GM18498 (cell line): ENCODE measurements at regions not wholly inside any gene's neighbourhood (a gene's known extent, or its start where the extent isn't known, plus 50 kb on each side); places are given as distances from the start of the nearest gene placed in this dataset.

ENCODE experiments used
- ATAC-seq: cut with Tn5 transposase; IDR thresholded peaks from one replicate; pipeline ENCODE4 v1.9.1; 2021; ENCODE audit warnings: mild to moderate bottlenecking, moderate library complexity; ENCODE audit not compliant: unreplicated experiment

GRCh38 chr12:46437469-46437868, 64.9 kb upstream of the SLC38A2 start:
- no peak for ATAC-seq

GRCh38 chr12:46436747-46437146, 64.2 kb upstream of the SLC38A2 start:
- no peak for ATAC-seq

- ATAC-seq, result no peak
Observed at GRCh38 chr12:46435625-46436024, 63.1 kb upstream of the SLC38A2 start.

- ATAC-seq, result no peak
Observed at GRCh38 chr12:46435029-46435428, 62.5 kb upstream of the SLC38A2 start.

GRCh38 chr12:46433829-46434228, 61.3 kb upstream of the SLC38A2 start:
- ATAC-seq, result no peak

- no peak for ATAC-seq
Observed at GRCh38 chr12:46432325-46432724, 59.8 kb upstream of the SLC38A2 start.

- ATAC-seq, result no peak
Observed at GRCh38 chr12:46430340-46430948, 57.9 kb upstream of the SLC38A2 start.
